HG03565 (cell line): ENCODE measurements at regions not wholly inside any gene's neighbourhood (a gene's known extent, or its start where the extent isn't known, plus 50 kb on each side); places are given as distances from the start of the nearest gene placed in this dataset.
"Not testable (repeated sequence)": the region's sequence is repeated elsewhere in the genome, so short reads cannot be mapped to it uniquely, and the experiment has no call there.

Experiments used
- ATAC-seq: cut with Tn5 transposase; IDR thresholded peaks from one replicate; pipeline ENCODE4 v1.9.1; 2021; ENCODE audit warnings: mild to moderate bottlenecking, moderate library complexity; ENCODE audit not compliant: unreplicated experiment

DNA sequence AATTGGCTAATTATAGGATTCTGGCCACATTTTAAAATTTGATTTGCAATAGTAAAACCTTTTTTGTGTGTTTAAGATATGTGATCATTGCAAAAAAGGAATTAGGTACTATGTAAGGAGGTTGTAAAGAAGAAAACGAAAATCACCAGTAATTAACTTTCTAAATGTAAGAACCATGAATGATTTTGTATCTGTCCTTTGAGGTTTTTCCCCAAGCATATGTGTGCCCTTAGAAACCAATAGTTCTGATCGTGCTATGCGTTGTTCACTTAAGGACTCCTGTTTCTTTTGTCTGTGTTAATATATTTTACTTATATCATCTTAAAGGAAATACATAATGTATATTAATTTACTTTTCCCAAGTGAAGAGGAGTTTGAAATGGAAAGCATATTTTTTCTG is 410.2 kb downstream of the PSAT1 start:
- peak; percentile 38 for ATAC-seq

DNA sequence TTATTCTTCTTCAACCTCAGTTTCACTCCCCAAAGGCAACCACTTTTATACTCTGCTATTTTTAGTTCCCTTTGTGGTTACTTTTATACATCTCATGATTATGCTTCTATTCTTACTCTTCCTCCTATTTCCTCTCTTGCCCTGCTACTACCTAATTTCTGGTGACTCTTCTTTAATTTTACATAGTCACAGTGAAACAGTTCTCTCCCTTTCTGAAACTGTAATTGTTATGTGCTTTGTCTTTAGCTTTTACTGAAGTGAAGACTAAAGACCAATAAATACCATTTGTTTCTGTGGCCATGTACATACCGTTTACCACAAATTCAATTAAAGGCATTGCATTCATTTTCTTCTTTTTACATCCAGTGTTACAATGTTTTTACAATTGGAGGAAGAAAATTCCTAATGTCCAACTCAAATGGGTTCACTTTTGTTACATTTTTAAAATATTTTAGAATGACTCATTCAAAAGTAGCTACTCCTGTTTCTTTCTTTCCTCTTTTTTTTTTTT is 410.6 kb downstream of the PSAT1 start:
- peak; percentile 99 for ATAC-seq

DNA sequence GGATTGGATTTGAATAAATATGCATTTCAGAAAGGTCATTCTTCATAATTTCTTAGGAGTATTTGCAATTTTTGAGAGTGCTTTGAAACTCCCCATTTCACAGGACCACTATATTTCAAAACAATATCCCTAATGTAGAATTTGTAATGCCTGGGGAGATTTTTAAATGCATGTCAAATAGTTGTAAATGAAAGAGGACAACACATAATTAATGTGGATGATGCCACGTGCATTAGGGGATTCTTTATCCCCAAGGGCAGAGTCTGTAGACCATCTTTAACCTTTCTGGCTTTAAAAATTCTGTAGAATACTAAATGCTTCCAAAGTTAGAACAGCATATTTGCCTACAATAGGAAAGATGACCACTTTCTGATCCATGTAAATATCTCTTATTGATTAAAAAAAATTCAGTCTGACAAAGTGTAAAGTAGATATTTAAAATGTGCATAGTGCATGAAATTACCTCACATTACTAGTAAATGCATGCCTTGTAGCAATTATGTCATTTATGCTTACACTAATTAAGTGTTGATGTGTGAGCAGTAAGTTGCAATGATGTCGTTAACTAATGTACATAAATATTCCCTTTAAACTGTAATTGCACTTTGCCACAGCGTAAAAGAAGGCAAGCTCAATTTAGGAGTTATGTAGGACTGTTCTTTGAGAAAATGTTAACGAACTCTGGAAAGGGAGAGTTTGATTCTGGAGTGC is 416.1 kb downstream of the PSAT1 start:
- no peak for ATAC-seq

DNA sequence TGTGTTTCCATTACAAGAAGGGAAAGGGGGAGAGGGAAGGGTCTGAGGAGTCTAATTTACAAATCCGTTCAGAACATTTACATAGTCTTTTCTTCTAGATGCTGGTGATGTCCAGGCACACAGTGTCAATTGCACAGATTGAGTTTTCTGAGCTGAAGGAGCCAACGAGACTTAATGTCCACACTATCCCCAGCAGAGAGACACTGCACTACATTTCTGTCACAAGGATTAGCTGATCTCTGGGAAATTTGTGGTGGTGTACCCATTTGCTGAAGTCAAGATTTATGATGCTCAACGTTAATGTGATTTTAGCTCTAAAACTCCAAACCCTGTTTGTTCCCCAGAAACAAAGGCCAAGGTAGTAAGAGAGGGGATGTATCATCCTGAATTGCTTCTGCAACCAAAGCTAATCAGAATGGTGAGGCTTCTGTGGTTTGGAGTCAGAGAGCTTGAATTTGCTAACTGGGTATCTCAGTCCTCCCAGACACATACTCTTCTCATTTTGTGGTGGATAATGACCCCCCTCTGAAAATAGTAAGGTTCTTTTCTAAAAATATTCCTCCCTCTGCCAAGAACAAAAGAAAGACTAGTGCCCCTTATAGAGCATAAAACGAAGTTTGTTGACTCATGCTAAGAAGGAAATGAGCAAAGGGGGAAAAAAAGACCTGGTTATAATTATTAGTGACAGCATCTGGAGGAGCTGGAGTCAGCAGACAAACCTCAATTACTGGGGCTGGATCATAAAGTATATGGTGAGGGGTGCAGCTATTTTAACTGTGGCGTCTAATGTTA is 416.9 kb downstream of the PSAT1 start:
- ATAC-seq = no peak

DNA sequence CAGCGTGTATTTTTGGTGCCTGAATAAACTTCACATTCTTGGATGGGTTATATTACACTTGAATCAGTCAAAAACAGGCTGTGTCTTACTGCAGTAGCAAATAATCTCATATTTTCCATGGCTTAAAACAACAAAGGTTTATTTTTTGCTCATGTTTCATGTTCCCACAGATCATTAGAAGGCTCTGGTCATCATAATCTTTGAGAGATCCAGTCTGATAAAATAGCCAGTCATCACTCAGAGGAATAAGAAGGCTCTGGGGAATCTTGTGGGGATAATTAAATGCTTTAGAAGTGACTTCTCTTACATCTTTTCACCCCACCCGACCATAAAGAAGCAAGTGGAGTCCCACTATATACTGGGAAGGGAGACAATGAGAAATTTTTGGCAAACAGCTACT is 417.7 kb downstream of the PSAT1 start:
- ATAC-seq = no peak

DNA sequence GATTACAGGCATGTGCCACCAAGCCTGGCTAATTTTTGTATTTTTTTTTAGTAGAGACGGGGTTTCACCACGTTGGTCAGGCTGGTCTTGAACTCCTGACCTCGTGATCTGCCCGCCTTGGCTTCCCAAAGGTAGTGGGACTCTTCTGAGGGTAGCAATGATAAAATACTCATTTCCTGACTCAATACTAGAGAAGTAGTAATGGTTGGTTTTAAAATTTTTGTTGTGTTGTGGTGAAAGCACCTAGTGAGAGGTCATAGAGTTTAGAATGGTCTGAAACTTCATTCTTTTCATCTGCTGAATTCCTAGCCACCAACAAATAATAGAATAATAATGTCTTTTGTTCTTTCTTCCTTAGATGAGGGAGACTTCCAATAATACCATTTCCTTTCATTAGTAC is 422.1 kb downstream of the PSAT1 start:
- ATAC-seq = not testable (repeated sequence)

DNA sequence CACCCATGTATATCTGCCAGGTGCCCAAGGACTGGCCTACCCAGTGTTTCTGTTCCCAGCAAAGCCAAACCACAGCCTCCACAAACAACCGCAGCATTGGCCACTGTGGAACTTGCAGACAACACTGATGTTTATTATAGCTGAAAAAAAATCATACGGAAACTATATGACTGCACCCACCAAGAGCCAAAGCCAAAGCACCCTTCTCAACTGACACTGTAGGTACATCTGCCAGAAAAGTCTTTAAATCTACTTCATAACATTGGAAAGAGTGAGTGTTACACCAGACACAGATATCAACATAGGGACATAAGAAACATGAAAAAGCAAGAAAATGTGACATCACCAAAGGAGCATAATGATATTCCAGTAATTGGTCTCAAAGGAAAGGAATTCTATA is 428.0 kb downstream of the PSAT1 start:
- no peak for ATAC-seq

DNA sequence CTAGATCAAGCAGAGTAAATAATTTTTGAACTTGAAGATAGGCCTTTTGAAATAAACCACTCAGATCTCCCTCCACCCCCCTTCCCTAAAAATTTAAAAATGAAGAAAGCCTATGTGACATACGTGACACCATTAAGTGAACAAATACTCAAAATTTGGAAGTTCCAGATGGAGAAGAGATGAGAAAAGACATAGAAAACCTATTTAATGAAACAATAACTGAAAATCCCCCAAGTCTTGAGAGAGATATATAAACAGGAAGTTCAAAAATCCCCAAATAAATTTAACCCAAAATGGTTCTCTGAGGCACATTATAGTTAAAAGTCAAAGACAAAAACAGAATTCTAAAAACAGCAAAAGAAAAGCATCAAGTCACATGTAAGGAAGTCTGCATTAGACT is 428.6 kb downstream of the PSAT1 start:
- peak; percentile 46 for ATAC-seq

DNA sequence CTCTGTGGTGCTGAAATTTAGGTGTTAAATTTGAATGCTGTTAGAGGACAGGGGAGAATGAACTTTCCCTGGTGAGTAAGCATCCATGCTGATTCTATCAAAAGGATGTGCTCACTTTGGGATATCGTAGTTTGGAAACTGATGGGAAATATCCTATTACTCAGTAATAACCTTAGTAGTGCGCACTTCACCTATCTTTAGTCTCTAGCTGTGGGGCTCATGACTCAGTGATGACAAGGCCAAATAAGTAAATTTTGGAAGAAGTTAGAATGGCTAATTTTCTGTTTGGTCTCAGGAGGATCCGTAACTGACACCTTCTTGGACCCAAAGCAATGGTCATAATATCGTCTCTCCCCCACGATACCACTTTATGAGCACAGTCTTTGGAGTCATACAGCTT is 448.4 kb downstream of the PSAT1 start:
- no peak for ATAC-seq

DNA sequence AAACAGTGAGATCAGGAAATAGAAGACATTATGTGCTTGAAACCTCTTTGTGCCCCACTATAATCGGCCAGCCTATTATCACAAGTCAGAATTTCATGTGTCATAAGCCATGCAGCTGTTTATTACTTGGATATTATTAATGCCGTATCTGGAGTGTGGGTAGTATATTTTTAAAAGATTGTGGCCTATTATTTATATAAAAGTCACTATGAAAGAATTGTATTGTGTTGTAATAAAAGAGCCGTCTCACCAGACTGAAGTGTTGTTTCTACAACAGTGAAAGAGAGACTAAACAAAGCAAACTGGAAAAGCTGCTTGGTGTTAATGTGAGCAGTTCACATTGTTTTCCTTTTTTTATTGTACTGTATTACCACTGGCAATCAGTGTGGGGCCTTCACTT is 449.1 kb downstream of the PSAT1 start:
- ATAC-seq = no peak

DNA sequence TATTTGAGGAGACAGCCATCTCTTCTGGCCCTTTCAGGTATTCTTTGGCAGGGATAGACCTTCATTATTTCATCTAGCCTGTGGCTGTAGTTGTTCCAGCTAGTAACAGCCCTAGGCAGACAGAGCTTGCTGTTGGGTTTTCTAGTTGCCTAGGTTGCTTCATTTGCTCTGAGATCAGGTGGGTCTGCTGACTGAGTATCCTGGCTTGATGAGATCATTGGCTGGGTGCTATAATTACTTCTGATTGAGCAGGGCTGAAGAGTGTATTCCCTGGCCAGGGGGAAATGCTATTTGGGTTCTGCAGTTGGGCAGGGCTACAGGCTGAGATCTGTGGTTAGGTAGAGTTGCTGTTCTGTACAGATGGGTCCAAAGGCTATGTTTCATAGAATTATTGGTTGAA is 456.1 kb downstream of the PSAT1 start:
- no peak for ATAC-seq

DNA sequence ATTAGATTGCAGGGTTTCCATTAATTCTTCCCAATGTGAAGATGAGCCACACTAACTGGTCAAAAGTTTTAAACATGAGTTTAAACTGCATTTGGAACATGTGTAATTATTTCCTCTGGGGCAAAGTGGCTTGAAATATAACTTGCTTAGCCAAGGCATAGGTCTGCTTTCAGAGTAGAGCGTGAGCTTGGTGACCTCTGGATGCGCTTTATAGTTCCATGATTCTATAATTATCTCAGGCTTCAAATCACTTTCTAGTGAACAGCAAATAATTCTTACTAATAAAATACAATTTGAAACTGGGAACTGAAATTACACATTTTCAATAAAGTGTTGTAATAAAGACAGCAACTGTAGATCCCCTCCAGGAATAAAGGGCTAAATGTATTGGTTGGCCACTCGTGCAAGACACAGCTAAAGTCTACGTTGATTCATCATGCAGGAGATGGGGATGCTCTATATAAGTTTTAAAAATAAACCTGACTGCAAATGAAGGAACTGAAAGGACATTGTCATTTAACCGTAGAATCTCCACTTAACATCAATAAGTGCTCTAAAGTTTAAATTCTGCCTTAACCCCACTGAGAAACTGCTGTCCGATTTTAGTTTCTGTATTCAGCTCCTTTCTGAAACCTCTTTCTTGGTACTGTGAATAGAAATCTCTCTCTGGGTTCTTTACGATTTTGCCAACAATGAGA is 460.0 kb downstream of the PSAT1 start:
- peak; percentile 78 for ATAC-seq

DNA sequence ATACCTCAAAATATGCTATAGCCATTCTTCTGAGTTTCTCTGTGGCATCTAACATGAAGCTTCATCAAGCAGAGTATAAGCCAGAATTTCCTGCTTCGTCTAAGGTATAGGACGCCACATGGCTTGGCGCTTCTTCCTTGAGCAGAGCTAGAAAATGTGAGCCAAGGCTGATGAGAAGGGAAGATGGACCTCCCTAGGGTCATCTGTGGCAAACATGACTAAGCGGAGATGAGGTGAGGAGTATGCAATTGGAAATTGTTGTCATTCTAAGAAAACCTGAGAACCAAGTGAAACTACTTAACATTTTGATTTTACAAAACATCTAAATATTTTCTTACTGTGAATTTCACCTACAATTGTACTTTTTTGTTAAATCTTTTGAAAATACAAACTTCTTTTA is 466.5 kb downstream of the PSAT1 start:
- no peak for ATAC-seq

DNA sequence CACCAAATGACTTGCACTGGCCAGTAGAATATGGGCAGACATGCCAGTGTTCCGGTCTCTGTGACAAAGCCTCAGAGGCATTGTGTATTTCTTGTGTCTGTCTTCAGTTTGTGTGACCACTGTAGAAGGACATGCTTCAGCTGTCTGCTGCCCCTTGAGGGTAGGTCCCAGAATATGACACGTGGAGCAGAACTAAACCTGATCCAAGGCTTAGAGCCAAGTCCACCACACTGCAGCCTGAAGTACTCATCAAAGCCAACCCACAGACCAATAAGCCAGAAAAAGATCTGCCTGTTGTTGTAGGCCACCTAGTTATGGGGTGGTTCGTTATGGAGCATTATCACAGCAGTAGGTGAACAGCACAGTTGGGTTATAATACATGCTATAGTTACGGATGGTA is 468.9 kb downstream of the PSAT1 start:
- ATAC-seq = no peak

DNA sequence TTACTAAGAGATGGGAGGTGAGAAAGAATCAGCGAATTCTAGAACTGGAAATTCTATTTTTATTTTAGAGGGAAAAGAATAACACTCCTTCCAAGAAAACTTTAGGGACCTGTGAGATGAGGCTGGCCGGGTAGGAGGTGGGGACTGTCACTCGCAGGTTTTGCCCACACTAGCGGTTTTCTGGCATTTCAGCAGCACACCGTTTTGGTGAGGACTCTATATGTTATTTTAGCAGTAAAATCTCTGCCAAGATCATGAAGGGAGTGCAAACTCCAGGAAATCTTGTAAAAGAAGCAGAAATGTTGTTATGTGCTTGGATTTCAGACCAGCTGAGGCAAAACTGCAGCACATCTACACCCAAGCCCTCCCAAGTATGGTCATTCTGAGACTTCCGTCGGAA is 470.6 kb downstream of the PSAT1 start:
- no peak for ATAC-seq

DNA sequence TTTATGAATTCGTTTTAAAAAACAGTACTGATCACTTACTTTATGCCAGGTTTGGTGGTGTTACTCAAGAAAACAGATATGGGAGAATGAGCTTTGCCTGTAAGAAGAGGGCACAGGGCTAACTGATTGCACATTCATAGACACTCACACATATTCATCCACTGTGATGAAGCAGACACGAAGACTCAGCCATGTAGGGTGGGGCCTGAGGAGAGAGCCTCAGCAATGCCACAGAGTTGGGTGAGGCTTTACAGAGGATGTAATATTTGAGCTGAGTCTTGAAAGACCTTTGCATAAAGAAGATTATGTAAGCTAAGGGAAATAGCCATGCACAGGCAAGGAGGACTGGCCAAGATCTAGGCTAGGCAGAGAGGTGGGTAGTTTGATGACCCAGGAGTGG is 472.8 kb downstream of the PSAT1 start:
- no peak for ATAC-seq

DNA sequence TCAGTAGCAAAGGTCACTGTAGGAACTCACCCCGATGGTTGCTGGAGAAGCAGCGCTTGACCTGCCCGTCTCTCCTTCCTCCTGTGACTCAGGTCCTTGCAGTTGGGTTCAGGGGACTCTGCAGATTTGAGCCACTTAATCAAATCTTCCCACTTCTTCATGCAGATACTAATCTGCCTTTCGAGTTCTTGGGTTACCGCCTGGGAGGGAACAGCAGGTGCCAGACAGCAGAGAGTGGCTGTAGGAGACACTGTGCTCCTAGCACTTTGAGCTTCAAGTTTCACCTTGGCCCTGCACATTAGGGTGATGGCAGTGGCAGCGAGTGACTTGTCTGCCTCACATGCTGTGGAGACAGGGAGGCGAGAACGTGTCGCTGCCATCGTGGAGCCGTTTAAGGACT is 478.3 kb downstream of the PSAT1 start:
- no peak for ATAC-seq

DNA sequence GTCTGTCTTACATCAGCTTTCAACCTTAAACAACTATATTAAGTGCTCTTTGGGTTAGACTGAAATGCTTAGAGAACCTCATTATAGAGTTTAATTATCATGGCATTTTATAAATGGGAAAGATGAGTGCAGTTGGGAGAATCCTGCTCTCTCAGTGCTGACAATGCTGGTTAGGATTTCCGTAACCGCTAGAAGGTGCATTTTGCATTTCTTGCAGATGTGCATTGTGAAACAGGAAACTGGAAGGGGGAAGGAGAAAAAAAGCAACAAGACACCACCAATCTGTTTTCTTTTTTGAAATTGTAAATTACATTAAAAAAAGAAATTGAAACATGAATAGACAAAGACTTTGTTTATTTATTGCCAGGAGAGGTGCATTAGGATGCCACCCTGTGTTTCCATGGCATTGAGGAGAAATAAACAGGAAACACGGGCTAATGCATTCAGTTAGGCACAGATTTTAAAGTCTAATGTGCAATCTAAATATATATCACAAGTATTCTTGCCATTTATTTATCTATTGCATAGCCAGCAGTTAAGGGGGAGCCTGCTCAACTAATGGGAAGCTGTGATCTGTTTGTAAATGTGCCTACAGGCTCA is 478.9 kb downstream of the PSAT1 start:
- no peak for ATAC-seq

DNA sequence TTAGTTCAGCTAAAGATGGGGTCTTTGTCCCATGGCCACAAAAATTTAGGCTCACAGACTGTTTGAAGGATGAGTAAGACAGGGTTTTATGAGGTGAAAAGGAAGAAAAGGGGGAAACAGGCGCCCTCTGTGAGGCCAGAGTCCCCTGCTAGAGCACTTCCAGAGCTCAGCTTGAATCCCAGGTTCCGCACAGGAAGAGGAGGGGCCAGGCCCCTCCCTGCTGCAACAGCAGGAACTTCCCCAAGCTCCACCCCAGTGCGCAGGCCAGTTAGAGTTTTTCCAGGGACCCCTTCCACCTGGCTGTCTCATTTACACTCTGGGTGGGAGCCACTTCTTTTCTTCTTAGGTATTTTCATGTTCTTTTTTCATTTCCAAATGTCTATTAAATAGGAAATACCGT is 480.8 kb downstream of the PSAT1 start:
- ATAC-seq = no peak

DNA sequence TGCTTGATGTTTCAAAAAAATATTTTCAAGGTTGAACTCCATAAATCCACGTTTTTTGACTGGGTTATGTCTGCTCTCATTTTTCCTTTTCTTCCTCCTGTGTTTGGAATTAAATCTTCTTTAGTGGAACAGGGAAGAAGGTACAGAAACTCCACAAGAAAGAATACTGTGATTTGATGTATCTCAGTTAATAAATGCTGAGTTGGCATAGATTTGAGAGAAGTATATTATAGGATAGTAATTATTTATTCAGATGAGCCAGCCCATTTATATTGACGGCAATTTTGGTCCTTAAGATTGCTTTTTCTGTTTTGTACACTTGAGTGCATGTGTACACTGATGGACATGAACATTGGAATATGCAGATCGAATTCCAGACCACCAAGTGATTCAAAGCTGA is 481.4 kb downstream of the PSAT1 start:
- ATAC-seq = no peak

DNA sequence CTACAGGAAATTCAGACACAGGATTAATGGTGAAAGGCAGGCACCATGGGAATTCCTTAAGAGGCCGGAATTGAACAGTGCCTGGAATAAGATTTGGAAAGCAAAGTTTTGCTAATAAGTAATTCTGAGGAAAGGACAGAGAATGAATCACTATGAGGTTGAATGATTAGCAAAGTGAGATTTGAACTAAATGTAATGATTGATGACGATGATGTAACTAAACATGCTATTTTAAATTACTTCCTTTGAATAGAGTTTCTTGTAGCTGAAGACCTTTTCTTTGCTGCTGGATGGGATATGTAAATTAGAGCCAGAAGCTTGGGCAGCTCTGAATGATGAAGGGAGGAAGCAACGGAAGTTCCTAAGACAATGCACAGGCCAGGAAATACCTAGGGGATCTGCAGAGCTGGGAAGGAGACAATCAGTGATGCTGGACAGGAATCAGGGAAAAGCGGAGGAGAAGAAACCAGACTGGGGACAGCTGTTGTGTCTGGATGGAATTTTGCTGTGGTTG is 482.0 kb downstream of the PSAT1 start:
- ATAC-seq = no peak
